ENCODE measurements at regions not wholly inside any gene's neighbourhood (a gene's known extent, or its start where the extent isn't known, plus 50 kb on each side); places are given as distances from the start of the nearest gene placed in this dataset.

- Histone ChIP-seq H3K36me3 (ENCODE audit: control insufficient read depth, insufficient read depth, low read length) (no peaks in the 10 kb centered on the region), H3K27me3 (ENCODE audit: control insufficient read depth, insufficient read depth, low read length) (no peaks in the 10 kb centered on the region), H3K4me3 (ENCODE audit: low read depth, low read length) (no peak overlapping the region)
- TF ChIP-seq CTCF (IDR thresholded peaks at IDR 0.05; ENCODE audit: insufficient read depth, low read depth, low read length) = no peak
- ChIA-PET CTCF (interaction anchor here (1.1 to 2.4 kb wide), 3 partner anchors 9 to 17 kb away, joined by 3 to 17 read pairs (median 3); no protein-coding TSS in a partner anchor), POLR2A (no interaction called here)
- no peak for DNase-seq (ENCODE audit: low read depth)
These were observed 58.3 kb upstream of the AMPD3 start for GRCh38 chr11:10396771-10397170.

DNA sequence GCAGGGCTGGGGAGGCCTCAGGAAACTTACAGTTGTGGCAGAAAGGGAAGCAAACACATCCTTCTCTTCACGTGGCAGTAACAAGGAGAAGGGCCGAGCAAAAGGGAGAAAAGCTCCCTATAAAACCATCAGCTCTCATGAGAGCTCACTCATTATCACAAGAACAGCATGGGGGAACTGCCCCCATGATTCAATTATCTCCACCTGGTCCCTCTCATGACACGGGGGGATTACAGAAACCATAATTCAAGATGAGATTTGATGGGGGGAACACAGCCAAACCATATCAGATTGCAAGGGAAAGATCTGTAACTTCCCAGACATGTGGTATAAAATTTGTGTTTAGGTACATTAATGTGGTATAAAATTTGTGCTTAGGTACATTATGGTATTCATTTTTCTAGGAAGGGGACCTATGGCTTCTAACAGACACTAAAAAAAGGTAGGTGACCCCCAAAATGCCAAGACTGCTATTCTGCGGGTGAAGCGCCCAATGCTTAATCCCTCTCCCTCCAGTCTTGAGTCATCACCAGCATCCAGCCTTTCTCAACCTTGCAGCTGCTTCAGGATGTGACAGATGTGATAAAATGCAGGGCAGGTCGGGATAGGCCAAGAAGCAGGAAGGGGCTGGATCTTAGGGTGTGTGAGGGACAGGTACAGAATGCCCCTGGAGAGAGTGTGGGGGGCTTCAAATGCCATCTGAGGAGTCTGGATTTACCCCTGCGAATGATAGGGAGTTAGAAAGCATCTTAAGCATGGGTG is 57.7 kb upstream of the AMPD3 start:
- no peaks in the 10 kb centered on the region for H3K27me3 ChIP-seq (ENCODE audit: control insufficient read depth, insufficient read depth, low read length)
- H3K36me3 ChIP-seq (ENCODE audit: control insufficient read depth, insufficient read depth, low read length) = no peaks in the 10 kb centered on the region
- ChIA-PET POLR2A (no interaction called here), CTCF (interaction anchor here (1.0 to 2.4 kb wide), 4 partner anchors 9 to 18 kb away, joined by 3 to 17 read pairs (median 3); no protein-coding TSS in a partner anchor)
- H3K4me3 ChIP-seq (ENCODE audit: low read depth, low read length) = no peak overlapping the region
- TF ChIP-seq CTCF (IDR thresholded peaks at IDR 0.05; ENCODE audit: insufficient read depth, low read depth, low read length) = no peak
- DNase-seq (ENCODE audit: low read depth) = no peak

- Histone ChIP-seq H3K27me3 (ENCODE audit: control insufficient read depth, insufficient read depth, low read length) (no peaks in the 10 kb centered on the region), H3K4me3 (ENCODE audit: low read depth, low read length) (no peak overlapping the region), H3K36me3 (ENCODE audit: control insufficient read depth, insufficient read depth, low read length) (no peaks in the 10 kb centered on the region)
- POLR2A ChIA-PET = no interaction called here
- DNase-seq (ENCODE audit: low read depth) = no peak
- CTCF ChIA-PET = interaction anchor here (1.0 to 2.4 kb wide), 2 partner anchors 7 to 10 kb away, joined by 3 to 17 read pairs; no protein-coding TSS in a partner anchor
- TF ChIP-seq CTCF (IDR thresholded peaks at IDR 0.05; ENCODE audit: insufficient read depth, low read depth, low read length) = no peak
These were observed 56.5 kb upstream of the AMPD3 start for GRCh38 chr11:10398525-10398924.

GRCh38 chr11:10400856-10401255 is 54.2 kb upstream of the AMPD3 start:
- no peak for DNase-seq (ENCODE audit: low read depth)

More at GRCh38 chr11:10400856-10401255, 54.2 kb upstream of the AMPD3 start:
- POLR2A ChIA-PET = no interaction called here
- no peaks in the 10 kb centered on the region for H3K27me3 ChIP-seq (ENCODE audit: control insufficient read depth, insufficient read depth, low read length)
- CTCF ChIA-PET = interaction anchor here (2.9 kb wide), 1 partner anchor 34 kb away, joined by 8 read pairs; no protein-coding TSS in a partner anchor
- TF ChIP-seq CTCF (IDR thresholded peaks at IDR 0.05; ENCODE audit: insufficient read depth, low read depth, low read length) = no peak
- no peak overlapping the region for H3K4me3 ChIP-seq (ENCODE audit: low read depth, low read length)
- H3K36me3 ChIP-seq (ENCODE audit: control insufficient read depth, insufficient read depth, low read length) = no peaks in the 10 kb centered on the region
